ENCODE measurements at regions not wholly inside any gene's neighbourhood (a gene's known extent, or its start where the extent isn't known, plus 50 kb on each side); places are given as distances from the start of the nearest gene placed in this dataset.

- no peak for DNase-seq
Measured at GRCh38 chr11:10918698-10919097, 60.8 kb upstream of the ZBED5 start.

- no peak for DNase-seq
Measured at GRCh38 chr11:10918275-10918674, 60.4 kb upstream of the ZBED5 start.

- DNase-seq: no peak
Measured at GRCh38 chr11:10917802-10918201, 59.9 kb upstream of the ZBED5 start.

GRCh38 chr11:10916665-10917064 lies 58.8 kb upstream of the ZBED5 start:
- no peak for DNase-seq

- no peak for DNase-seq
Measured at GRCh38 chr11:10914050-10914449, 56.2 kb upstream of the ZBED5 start.

GRCh38 chr11:10913075-10913474 lies 55.2 kb upstream of the ZBED5 start:
- DNase-seq: no peak

GRCh38 chr11:10911907-10912306 lies 54.1 kb upstream of the ZBED5 start:
- no peak for DNase-seq

GRCh38 chr11:10909141-10909883 lies 51.5 kb upstream of the ZBED5 start:
- DNase-seq: no peak

GRCh38 chr11:10908215-10908951 lies 50.5 kb upstream of the ZBED5 start:
- no peak for DNase-seq

Data from activated effector memory CD4-positive, alpha-beta T cell treated with Interleukin-2 at 50 U/mL for 16 hours (primary cell).